Spleen (tissue), 11 donors: ENCODE measurements at regions not wholly inside any gene's neighbourhood (a gene's known extent, or its start where the extent isn't known, plus 50 kb on each side); places are given as distances from the start of the nearest gene placed in this dataset.

Experiments used
- DNase-seq: peaks from one replicate; pipeline ENCODE4 v3.0.0-alpha.2; 2020
- H3K27ac ChIP-seq, 8 donors: fragments of 200-600 bp; sonication (generic) in 7 of 8; 1 replicate in 4 of 8; 2 replicates in 4 of 8; pipeline versions ENCODE4 v1.5.0 to v1.8.0; 2016 to 2021; ENCODE audit warnings: inconsistent platforms in 4 of 8, mild to moderate bottlenecking in 4 of 8, moderate library complexity in 1 of 8
- H3K27me3 ChIP-seq, 7 donors: fragments of 200-600 bp; sonication (generic) in 6 of 7; replicated peaks in 1 of 7; 1 replicate in 4 of 7; 2 replicates in 3 of 7; pipeline versions ENCODE4 v1.5.0 to v1.8.0; 2016 to 2021; ENCODE audit warnings: inconsistent platforms in 3 of 7, mild to moderate bottlenecking in 1 of 7
- H3K36me3 ChIP-seq, 6 donors: fragments of 200-600 bp; sonication (generic) in 5 of 6; 1 replicate in 4 of 6; 2 replicates in 2 of 6; pipeline versions ENCODE4 v1.5.0 to v1.8.0; 2016 to 2021; ENCODE audit warnings: inconsistent platforms in 2 of 6
- H3K4me1 ChIP-seq, 6 donors: fragments of 200-600 bp; sonication (generic) in 5 of 6; 1 replicate in 3 of 6; 2 replicates in 3 of 6; pipeline versions ENCODE4 v1.5.0 to v1.8.0; 2016 to 2021; ENCODE audit warnings: inconsistent platforms in 3 of 6
- H3K4me3 ChIP-seq, 8 donors: fragments of 200-600 bp; sonication (generic) in 7 of 8; 1 replicate in 4 of 8; 2 replicates in 4 of 8; pipeline versions ENCODE4 v1.5.0 to v1.8.0; 2016 to 2021; ENCODE audit warnings: inconsistent platforms in 4 of 8, mild to moderate bottlenecking in 4 of 8, moderate library complexity in 2 of 8
- H3K9me3 ChIP-seq, 8 donors: fragments of 200-600 bp; sonication (generic) in 7 of 8; 1 replicate in 4 of 8; 2 replicates in 4 of 8; pipeline versions ENCODE4 v1.5.0 to v1.8.0; 2016 to 2021; ENCODE audit warnings: inconsistent platforms in 4 of 8
- CTCF ChIP-seq, 11 experiments: fragments of 200-600 bp in 7 of 11; fragments of 450-650 bp in 4 of 11; sonication (generic) in 4 of 11; IDR thresholded peaks in 8 of 11; conservative IDR thresholded peaks in 3 of 11; 1 replicate in 7 of 11; 2 replicates in 4 of 11; pipeline versions ENCODE4 v1.4.0 to v1.8.0; 2016 to 2021; ENCODE audit warnings: antibody characterized with exemption in 11 of 11, inconsistent platforms in 4 of 11, mild to moderate bottlenecking in 1 of 11
- POLR2A ChIP-seq, 3 donors: fragments of 450-650 bp; IDR thresholded peaks; one replicate each; pipeline ENCODE4 v1.5.1; 2017; ENCODE audit warnings: antibody characterized with exemption in 3 of 3, mild to moderate bottlenecking in 1 of 3
- POLR2AphosphoS5 ChIP-seq, 3 donors: sonication (generic); formaldehyde crosslinking; IDR thresholded peaks; one replicate each; pipeline ENCODE4 v1.5.1; 2017; ENCODE audit warnings: antibody characterized with exemption in 3 of 3
- WGBS, 5 donors: extraction: QIAGEN DNeasy Blood & Tissue Kit in 3 of 5; methylation state at CpG; one replicate each; pipeline versions ENCODE4 v1.1.5 to v1.1.7; 2013 to 2018; 5-methylcytosine and 5-hydroxymethylcytosine counted together
- intact Hi-C: fragments of 100-400 bp; cut with DNase I; formaldehyde crosslinking; loops from one replicate; pipeline ENCODE4 v1.15.0; 2023; ENCODE audit warnings: low total_unique reads
- donor health status: healthy with polysubstance abuse.
- donor health status: DM: no; HTN: no; CAD: no; lungs with moderate emphysema.
- donor health status: DM: no; HTN: no; CAD: no.
- donor health status: Bipolar disorder and iron deficiency.
- donor health status: healthy.
- donor health status: DM: no; HTN: no; CAD: no.
- donor health status: DM: yes; HTN: yes; CAD: no.

DNA sequence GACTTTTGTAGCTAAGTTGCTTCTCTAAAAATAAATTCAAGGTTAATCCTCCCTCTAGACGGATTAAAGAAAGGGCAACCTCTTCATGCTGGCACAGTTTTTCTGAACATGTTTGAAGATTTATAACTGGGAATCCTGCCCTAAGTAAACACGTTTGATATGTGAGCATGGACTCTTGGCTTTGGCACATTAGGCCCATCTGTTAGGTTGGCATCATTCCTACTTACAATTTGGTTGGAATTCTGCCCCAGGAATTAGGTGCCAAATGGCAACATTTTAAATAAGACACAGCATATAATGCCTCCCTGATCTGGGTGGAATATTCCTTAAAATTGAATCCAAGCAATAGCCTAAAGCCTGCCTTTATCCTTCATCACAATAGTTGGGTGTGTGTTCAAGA is 372.3 kb upstream of the CDH18 start:
- Histone ChIP-seq H3K27me3 (no peaks in the 10 kb centered on the region), H3K27ac (no peak overlapping the region), H3K4me1 (no peaks in the 10 kb centered on the region), H3K36me3 (no peaks in the 10 kb centered on the region), H3K9me3 (peaks cover 0 to 9% (median 2%) of the 10 kb centered on the region in 8 donors), H3K4me3 (no peak overlapping the region)
- no peak for TF ChIP-seq CTCF (IDR thresholded peaks at IDR 0.05 in 8 of 11, conservative IDR thresholded peaks at IDR 0.05 in 3 of 11)
- TF ChIP-seq POLR2AphosphoS5 (IDR thresholded peaks at IDR 0.05), result no peak
- DNase-seq, result no peak
- intact Hi-C loops, result no loop called here
- 36 to 58% (median 56%) methylated on average over 2 of the region's 2 CpGs for WGBS, 5 donors

GRCh38 chr5:20359377-20359776 is 371.4 kb upstream of the CDH18 start:
- no peak for DNase-seq
- WGBS, 5 donors, result 36 to 62% (median 53%) methylated on average over 1 of the region's 1 CpG
- Histone ChIP-seq H3K9me3 (peaks cover 0 to 9% (median 2%) of the 10 kb centered on the region in 8 donors), H3K4me1 (no peaks in the 10 kb centered on the region), H3K27me3 (no peaks in the 10 kb centered on the region), H3K36me3 (no peaks in the 10 kb centered on the region), H3K4me3 (no peak overlapping the region), H3K27ac (no peak overlapping the region)
- intact Hi-C loops, result no loop called here
- TF ChIP-seq POLR2AphosphoS5 (IDR thresholded peaks at IDR 0.05) (no peak), POLR2A (IDR thresholded peaks at IDR 0.05) (no peak), CTCF (IDR thresholded peaks at IDR 0.05 in 8 of 11, conservative IDR thresholded peaks at IDR 0.05 in 3 of 11) (no peak)

DNA sequence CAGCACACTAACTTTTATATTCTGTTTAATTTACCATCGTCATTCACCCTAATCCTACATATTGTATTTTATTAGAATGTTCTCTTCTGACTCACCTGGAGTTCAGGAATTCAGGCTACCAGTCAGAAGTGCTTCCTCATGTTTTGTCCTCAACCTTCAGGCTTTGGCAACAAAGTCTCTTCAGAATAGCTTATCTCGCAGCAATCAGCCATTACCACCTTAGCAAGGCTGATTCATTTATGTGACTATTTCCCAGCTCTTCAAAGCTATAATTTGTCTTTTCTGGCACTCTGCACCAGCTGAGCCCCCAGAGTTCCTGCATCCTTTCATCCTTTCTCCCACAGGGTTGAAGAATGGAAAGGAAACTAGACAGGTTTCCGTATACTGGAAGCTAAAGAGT is 365.5 kb upstream of the CDH18 start:
- 69 to 87% (median 80%) methylated on average over 3 of the region's 3 CpGs for WGBS, 5 donors
- intact Hi-C loops, result no loop called here
- Histone ChIP-seq H3K9me3 (peaks cover 0 to 9% (median 2%) of the 10 kb centered on the region in 8 donors), H3K27me3 (no peaks in the 10 kb centered on the region), H3K4me1 (no peaks in the 10 kb centered on the region), H3K36me3 (no peaks in the 10 kb centered on the region), H3K27ac (no peak overlapping the region), H3K4me3 (no peak overlapping the region)
- TF ChIP-seq CTCF (IDR thresholded peaks at IDR 0.05 in 8 of 11, conservative IDR thresholded peaks at IDR 0.05 in 3 of 11), result no peak
- TF ChIP-seq POLR2AphosphoS5 (IDR thresholded peaks at IDR 0.05), result no peak
- TF ChIP-seq POLR2A (IDR thresholded peaks at IDR 0.05), result no peak
- no peak for DNase-seq

DNA sequence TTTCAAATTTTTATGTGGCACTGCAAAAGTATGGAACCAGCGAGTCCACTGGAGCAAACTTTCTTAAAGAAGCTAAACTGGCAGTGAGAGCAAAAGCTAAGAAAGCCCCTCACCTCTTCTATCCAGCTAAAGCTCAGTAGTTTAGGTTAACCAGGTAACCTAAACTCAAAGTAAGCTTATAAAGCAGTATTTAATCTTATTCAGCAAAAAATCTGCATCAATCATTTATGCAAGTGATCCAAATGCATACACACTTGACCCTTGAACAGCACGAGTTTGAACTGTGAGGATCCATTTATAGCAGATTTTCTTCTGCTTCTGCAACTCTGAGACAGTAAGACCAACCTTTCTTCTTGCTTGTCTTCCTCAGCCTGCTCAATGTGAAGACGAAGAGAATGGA is 363.8 kb upstream of the CDH18 start:
- no peaks in the 10 kb centered on the region for H3K36me3 ChIP-seq
- intact Hi-C loops, result no loop called here
- TF ChIP-seq CTCF (IDR thresholded peaks at IDR 0.05 in 8 of 11, conservative IDR thresholded peaks at IDR 0.05 in 3 of 11) (no peak), POLR2A (IDR thresholded peaks at IDR 0.05) (no peak), POLR2AphosphoS5 (IDR thresholded peaks at IDR 0.05) (no peak)
- WGBS, 5 donors, result 74 to 84% (median 77%) methylated on average over 3 of the region's 3 CpGs
- H3K9me3 ChIP-seq, result peaks cover 0 to 15% (median 6%) of the 10 kb centered on the region in 8 donors
- no peak overlapping the region for H3K27ac ChIP-seq
- H3K4me1 ChIP-seq, result no peaks in the 10 kb centered on the region
- H3K4me3 ChIP-seq, result no peak overlapping the region
- no peaks in the 10 kb centered on the region for H3K27me3 ChIP-seq
- DNase-seq, result no peak
